Muscle of leg (tissue), 3 donors: ENCODE measurements at regions not wholly inside any gene's neighbourhood (a gene's known extent, or its start where the extent isn't known, plus 50 kb on each side); places are given as distances from the start of the nearest gene placed in this dataset.

Experiments used
- DNase-seq: peaks from one replicate; pipeline ENCODE4 v3.0.0; 2013
- H3K27ac ChIP-seq: one replicate; pipeline ENCODE4 v1.5.1; 2013; ENCODE audit warnings: mild to moderate bottlenecking, low read length, control low read depth
- H3K27me3 ChIP-seq: one replicate; pipeline ENCODE4 v1.6.1; 2013; ENCODE audit warnings: low read length; ENCODE audit not compliant: control insufficient read depth, insufficient read depth
- H3K36me3 ChIP-seq: one replicate; pipeline ENCODE4 v1.6.1; 2013; ENCODE audit warnings: low read length; ENCODE audit not compliant: control insufficient read depth, insufficient read depth
- H3K4me1 ChIP-seq: one replicate; pipeline ENCODE4 v1.6.1; 2013; ENCODE audit warnings: low read length; ENCODE audit not compliant: control insufficient read depth, insufficient read depth
- H3K4me3 ChIP-seq: one replicate; pipeline ENCODE4 v1.5.1; 2013; ENCODE audit warnings: low read length, control low read depth
- H3K9me3 ChIP-seq: replicated peaks from 2 replicates; pipeline ENCODE4 v1.6.1; 2013; ENCODE audit warnings: low read depth, low read length; ENCODE audit not compliant: control insufficient read depth
- WGBS: methylation state at CpG from one replicate; pipeline ENCODE4 v1.1.5; 2013; ENCODE audit warnings: missing lambda C conversion rate; ENCODE audit not compliant: insufficient coverage; 5-methylcytosine and 5-hydroxymethylcytosine counted together

DNA sequence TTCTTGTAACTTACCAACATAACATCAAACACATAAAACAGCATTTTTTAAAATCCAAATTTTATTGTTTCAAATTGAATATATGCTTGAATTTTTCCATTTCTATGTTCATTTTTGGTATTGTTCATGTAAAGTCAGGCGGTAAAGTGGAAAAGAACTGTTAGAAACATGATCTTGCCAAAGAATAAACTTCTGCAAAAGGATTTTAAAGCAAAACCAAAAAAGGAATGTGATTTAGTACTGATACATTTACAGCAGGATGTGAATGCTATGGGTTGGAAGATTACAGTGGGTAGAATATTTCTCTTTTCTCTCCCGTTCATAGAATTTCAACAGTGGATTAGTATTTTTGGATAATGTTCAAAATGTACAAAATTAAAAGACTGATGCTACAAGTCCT, 277.2 kb upstream of the MPDZ start:
- Histone ChIP-seq H3K4me1 (no peaks in the 10 kb centered on the region), H3K27ac (peak overlapping the region; percentile 26), H3K27me3 (no peaks in the 10 kb centered on the region), H3K9me3 (no peaks in the 10 kb centered on the region), H3K36me3 (no peaks in the 10 kb centered on the region), H3K4me3 (no peak overlapping the region)
- WGBS, result no CpG with 5 or more reads among the region's 2 CpGs
- peak; percentile 76 for DNase-seq

- Histone ChIP-seq H3K36me3 (no peaks in the 10 kb centered on the region), H3K27me3 (no peaks in the 10 kb centered on the region), H3K27ac (no peak overlapping the region), H3K9me3 (no peaks in the 10 kb centered on the region), H3K4me1 (no peaks in the 10 kb centered on the region), H3K4me3 (no peak overlapping the region)
- no CpG with 5 or more reads among the region's 5 CpGs for WGBS
- DNase-seq, result no peak
These were observed 276.6 kb upstream of the MPDZ start for GRCh38 chr9:13555989-13556500.

GRCh38 chr9:13555516-13555915, 276.0 kb upstream of the MPDZ start:
- Histone ChIP-seq H3K9me3 (no peaks in the 10 kb centered on the region), H3K27ac (no peak overlapping the region), H3K4me1 (no peaks in the 10 kb centered on the region), H3K36me3 (no peaks in the 10 kb centered on the region), H3K27me3 (no peaks in the 10 kb centered on the region), H3K4me3 (no peak overlapping the region)
- no CpG with 5 or more reads among the region's 4 CpGs for WGBS
- no peak for DNase-seq

DNA sequence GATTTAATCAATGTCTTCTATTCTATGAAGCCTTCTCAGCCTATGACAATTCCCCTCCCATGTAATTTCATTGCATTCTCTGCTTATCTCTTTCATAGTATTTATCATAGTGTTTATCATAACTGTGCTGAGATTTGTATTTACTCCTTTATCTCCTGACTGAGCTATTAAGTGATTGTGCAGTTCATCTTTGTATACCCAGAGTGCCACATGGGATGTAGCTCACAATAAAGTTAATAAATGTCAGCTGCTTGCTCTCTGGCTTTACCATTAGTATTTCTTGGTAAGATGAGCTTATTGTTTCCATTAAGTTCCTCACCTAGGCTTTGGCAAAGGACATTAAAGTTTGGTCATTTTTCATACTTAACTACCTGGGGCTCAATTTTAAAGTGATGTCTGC, 275.1 kb upstream of the MPDZ start:
- DNase-seq, result no peak
- H3K4me1 ChIP-seq, result no peaks in the 10 kb centered on the region
- H3K36me3 ChIP-seq, result no peaks in the 10 kb centered on the region
- H3K27ac ChIP-seq, result no peak overlapping the region
- H3K4me3 ChIP-seq, result no peak overlapping the region
- H3K9me3 ChIP-seq, result no peaks in the 10 kb centered on the region
- H3K27me3 ChIP-seq, result no peaks in the 10 kb centered on the region

GRCh38 chr9:13552606-13553215, 273.2 kb upstream of the MPDZ start:
- H3K4me3 ChIP-seq, result no peak overlapping the region
- no peaks in the 10 kb centered on the region for H3K4me1 ChIP-seq
- H3K27me3 ChIP-seq, result no peaks in the 10 kb centered on the region
- no peak for DNase-seq
- no peaks in the 10 kb centered on the region for H3K36me3 ChIP-seq
- no peaks in the 10 kb centered on the region for H3K9me3 ChIP-seq
- WGBS, result no CpG with 5 or more reads among the region's 5 CpGs
- H3K27ac ChIP-seq, result no peak overlapping the region

DNA sequence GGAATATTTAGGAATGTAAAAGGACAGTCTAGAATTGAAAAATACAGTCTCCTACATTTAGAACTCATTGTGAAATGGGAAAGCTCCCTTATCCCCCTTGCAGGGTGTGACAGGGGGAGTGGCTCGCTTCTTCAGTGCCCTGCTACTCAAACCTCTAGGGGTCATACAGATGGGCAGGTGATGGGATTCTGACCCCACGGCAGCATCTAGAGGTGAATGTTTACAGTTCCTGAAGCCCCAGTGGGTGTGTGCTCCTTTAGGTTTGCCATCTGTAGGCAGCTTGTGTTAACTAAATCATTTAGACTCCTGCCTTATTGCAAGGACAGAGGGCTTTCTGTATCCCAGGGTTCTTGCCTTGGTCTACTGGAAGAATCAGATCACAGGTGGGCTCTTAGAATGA, 271.0 kb upstream of the MPDZ start:
- Histone ChIP-seq H3K4me1 (no peaks in the 10 kb centered on the region), H3K27me3 (no peaks in the 10 kb centered on the region), H3K27ac (no peak overlapping the region), H3K9me3 (no peaks in the 10 kb centered on the region), H3K36me3 (no peaks in the 10 kb centered on the region), H3K4me3 (no peak overlapping the region)
- WGBS, result 60% methylated on average over 1 of the region's 2 CpGs
- DNase-seq, result no peak

- no peaks in the 10 kb centered on the region for H3K36me3 ChIP-seq
- no peaks in the 10 kb centered on the region for H3K27me3 ChIP-seq
- DNase-seq, result no peak
- H3K9me3 ChIP-seq, result no peaks in the 10 kb centered on the region
- H3K4me3 ChIP-seq, result no peak overlapping the region
- WGBS, result no CpG with 5 or more reads among the region's 1 CpG
- no peaks in the 10 kb centered on the region for H3K4me1 ChIP-seq
- H3K27ac ChIP-seq, result no peak overlapping the region
These were observed 269.0 kb upstream of the MPDZ start for GRCh38 chr9:13548535-13548934.

- 62% methylated on average over 5 of the region's 5 CpGs for WGBS
- H3K4me3 ChIP-seq, result no peak overlapping the region
These were observed 255.6 kb upstream of the MPDZ start for GRCh38 chr9:13535141-13535540.

GRCh38 chr9:13534006-13534405, 254.5 kb upstream of the MPDZ start:
- H3K27ac ChIP-seq, result no peak overlapping the region
- H3K4me1 ChIP-seq, result peaks cover 5% of the 10 kb centered on the region
- H3K4me3 ChIP-seq, result no peak overlapping the region
- H3K36me3 ChIP-seq, result no peaks in the 10 kb centered on the region
- H3K9me3 ChIP-seq, result no peaks in the 10 kb centered on the region
- WGBS, result no CpG with 5 or more reads among the region's 2 CpGs
- no peaks in the 10 kb centered on the region for H3K27me3 ChIP-seq
- no peak for DNase-seq

More at GRCh38 chr9:13535141-13535540, 255.6 kb upstream of the MPDZ start:
- Histone ChIP-seq H3K27ac (no peak overlapping the region), H3K9me3 (no peaks in the 10 kb centered on the region), H3K36me3 (no peaks in the 10 kb centered on the region), H3K4me1 (no peaks in the 10 kb centered on the region), H3K27me3 (no peaks in the 10 kb centered on the region)
- DNase-seq, result no peak

GRCh38 chr9:13532407-13532806, 252.9 kb upstream of the MPDZ start:
- Histone ChIP-seq H3K27ac (no peak overlapping the region), H3K27me3 (no peaks in the 10 kb centered on the region), H3K9me3 (no peaks in the 10 kb centered on the region), H3K4me3 (no peak overlapping the region), H3K36me3 (no peaks in the 10 kb centered on the region), H3K4me1 (peaks cover 5% of the 10 kb centered on the region)
- DNase-seq, result no peak
- WGBS, result 50% methylated on average over 1 of the region's 2 CpGs
